Kidney capillary endothelial cell (primary cell): ENCODE measurements at regions not wholly inside any gene's neighbourhood (a gene's known extent, or its start where the extent isn't known, plus 50 kb on each side); places are given as distances from the start of the nearest gene placed in this dataset.

Experiments used
- DNase-seq: peaks from one replicate; pipeline ENCODE4 v3.0.0-alpha.2; 2018; ENCODE audit warnings: low spot score

- DNase-seq = no peak
Measured at GRCh38 chr1:115204513-115204912, 115.2 kb upstream of the TSPAN2 start.

- DNase-seq = no peak
Measured at GRCh38 chr1:115203287-115203686, 114.0 kb upstream of the TSPAN2 start.

GRCh38 chr1:115201598-115201997, 112.3 kb upstream of the TSPAN2 start:
- no peak for DNase-seq

- DNase-seq = no peak
Measured at GRCh38 chr1:115199416-115200132, 110.3 kb upstream of the TSPAN2 start.

- no peak for DNase-seq
Measured at GRCh38 chr1:115198938-115199337, 109.6 kb upstream of the TSPAN2 start.

DNA sequence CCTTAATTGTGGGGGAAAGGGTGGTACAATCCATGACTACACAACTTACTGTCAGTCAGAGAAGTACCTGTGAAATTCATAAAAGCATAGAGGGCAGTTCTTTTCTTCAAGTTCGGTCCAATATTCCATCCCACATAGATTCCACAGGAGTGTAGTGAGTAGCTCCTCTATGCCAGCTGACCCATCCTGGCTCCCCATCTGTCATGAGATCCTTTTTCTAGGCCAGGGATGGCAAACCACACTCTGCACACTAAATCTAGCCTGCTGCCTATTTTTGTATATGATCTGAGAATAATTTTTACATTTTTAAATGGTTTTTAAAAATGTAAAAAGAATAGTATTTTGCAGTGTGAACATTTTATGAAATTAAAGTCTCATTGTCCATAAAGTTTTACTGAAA, 107.0 kb upstream of the TSPAN2 start:
- DNase-seq = no peak

DNA sequence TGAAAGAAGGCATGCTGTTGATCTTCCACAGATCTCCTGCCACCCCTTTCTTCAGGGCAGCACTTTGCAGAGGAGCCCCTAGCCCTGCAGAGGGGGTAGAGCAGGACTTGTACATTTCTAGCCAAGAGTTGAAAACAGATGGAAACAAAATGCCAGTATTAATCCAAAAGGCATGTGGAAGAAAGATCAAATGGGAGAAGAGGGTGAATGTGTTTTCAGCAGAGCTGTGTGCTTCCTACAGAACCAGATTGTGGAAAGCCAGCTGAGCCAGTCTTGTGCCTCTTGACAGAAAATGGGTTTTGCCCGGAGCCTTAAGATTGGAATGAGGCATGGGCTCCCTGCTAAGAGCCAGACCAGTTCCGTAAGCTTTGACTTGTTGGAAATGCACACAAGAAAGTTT, 105.2 kb upstream of the TSPAN2 start:
- DNase-seq = no peak

DNA sequence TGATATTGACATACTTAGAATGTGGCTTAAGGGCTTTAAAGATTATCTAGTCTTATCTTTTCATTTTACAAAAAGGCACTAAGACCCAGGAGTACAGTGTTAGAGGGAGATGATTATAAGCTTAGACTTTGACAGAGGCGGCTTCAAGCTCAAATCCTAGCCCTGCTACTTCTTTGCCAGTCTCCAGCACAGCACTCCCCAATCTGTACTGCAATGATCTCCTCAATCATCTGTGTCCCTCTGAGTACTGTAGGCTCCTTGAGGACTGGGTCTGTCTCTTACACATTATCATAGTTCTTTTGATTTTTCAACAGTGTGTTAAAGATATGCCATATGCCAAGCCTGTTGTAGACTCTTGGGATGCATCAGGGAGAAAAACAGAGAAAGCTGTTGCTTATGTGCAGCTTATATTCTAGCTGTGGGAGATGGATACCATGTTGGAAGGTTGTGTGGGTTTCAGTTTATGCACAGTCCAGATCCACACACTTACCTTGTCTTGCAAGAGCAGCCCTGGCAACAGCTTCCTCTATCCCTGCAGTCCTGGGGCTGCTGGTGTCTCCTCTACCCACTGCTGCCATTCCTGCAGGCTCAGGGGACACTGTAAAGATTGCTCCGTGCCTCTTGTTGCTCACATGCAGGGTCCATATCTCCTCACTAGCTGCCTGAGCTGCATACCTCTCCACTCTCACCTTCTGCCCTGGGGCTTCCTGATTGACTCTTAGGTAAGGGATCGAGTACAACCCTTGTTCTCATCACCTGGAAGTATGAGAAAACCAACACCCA, 103.9 kb upstream of the TSPAN2 start:
- DNase-seq = no peak

DNA sequence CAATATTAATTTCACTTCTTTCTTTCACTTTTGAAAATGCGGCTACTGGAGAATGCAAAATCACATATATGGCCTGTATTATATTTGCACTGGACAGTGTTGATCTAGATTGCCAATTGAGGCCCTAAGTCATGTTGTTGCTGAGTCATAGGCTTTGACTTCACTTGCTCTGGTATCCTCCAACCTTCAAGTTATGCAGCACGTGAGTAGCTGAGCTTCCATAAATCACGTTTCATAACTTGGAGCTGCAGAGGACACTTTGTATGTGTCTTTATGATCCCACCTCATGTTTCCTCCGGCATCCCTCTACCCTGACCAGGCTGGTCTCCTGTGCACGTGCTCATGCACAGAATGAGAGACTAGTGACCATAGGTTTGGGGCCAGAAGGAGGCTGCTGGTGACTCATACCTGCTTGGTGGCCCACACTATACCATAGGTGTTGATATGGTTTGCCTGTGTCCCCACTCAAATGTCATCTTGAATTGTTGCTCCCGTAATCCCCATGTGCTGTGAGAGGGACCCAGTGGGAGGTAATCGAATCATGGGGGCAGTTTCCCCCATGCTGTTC, 103.0 kb upstream of the TSPAN2 start:
- DNase-seq = no peak

DNA sequence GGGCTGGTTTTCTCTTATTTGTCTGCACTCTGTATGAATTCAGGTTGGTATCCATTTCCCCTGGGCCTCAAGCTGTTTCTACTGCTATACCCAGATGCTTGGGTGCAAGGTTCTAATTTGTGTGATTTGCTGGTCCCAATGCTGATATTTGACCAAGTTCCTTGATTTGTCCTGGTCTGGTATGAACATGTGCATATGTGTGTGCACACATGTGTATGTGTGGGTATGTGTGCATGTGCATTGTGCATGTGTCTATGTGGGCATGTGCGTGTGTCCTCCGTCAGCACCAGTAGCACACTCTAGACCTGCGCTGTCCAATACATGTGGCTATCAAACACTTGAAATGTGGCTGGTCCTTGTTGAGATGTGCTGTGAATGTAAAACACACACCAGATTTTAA, 102.4 kb upstream of the TSPAN2 start:
- no peak for DNase-seq

GRCh38 chr1:115190540-115191170, 101.4 kb upstream of the TSPAN2 start:
- DNase-seq = no peak

DNA sequence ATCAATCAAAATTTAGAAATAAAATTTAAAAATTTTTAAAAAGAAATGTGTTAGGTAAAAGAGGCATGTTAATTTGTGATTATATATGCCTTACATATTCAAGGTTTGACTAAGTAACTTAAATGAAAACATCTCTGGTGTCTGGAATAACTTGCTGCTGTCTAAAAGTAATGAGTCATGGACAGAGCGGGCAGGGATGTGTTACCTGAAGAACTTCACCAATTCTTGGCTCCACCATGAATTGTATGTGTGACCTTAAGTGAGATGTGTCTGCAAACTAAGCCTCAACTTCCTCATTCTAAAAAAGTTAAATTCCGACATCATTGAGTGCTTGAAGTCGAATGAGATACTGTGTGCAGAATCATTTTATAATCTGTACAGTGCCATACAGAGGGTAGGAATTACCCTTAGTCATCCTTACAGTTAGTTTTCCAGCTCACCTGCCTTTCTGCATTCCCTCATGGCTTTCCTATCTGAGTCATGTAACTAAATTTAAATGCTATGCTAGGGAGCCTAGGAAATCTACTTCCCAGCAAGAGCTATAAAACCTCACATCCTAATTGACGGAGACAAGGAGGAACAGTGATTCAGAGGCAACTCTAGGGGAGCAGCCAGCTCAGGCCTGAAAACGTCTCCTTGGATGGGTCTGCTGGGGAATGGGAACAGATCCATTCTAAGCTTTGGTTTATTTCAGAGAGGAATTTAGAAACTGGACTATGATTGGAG, 100.7 kb upstream of the TSPAN2 start:
- peak; percentile 72 for DNase-seq

- DNase-seq = no peak
Measured at GRCh38 chr1:115188680-115189395, 99.5 kb upstream of the TSPAN2 start.

DNA sequence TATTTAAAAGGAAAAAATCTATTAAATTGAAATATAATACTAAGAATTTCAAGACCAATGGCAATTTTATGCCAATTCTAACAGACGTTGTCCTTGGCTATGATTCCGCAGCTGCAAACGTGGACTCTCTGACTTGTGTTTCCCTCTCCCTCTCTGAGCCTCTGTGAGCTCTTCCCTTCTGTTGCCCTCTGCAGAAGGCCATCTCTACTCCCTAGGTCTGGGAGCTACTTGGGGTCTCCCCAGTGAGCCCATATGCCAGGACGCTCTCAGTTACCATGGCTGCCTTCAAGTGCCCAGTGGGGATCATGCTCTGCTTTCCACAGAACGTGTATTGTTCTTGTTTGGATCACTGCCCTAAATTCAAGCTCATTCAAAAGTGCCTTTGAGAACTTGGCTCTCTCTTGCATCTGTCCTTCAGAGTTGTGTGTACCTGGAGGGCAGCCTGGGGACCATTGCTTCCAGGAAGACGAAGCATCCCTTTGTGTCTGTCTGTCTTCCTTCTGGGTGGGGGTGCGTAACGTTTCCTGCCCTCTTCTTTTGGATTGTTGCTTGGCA, 97.5 kb upstream of the TSPAN2 start:
- DNase-seq = no peak

DNA sequence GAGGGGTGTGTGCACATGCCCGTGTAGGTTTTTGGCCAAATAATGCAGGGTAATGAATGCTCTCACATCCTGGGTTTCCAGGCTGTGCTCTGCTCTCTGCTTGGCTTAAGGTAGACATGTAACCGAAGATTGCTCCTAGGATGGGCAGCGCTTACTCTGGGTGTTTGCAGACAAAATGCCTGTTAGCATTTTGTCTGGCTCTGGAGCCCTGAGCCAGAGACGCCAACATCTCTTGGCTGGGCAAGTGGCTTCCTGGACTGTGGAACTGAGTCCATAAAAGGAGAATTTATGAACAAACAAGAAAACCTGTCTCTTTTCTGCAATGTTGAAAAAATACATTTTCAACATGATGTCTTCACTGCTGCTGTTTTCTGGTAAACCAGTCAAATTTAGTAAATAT, 96.0 kb upstream of the TSPAN2 start:
- no peak for DNase-seq

GRCh38 chr1:115184951-115185331, 95.6 kb upstream of the TSPAN2 start:
- DNase-seq = no peak

- no peak for DNase-seq
Measured at GRCh38 chr1:115184260-115184950, 95.1 kb upstream of the TSPAN2 start.

GRCh38 chr1:115183721-115184259, 94.5 kb upstream of the TSPAN2 start:
- DNase-seq = no peak

- DNase-seq = no peak
Measured at GRCh38 chr1:115183158-115183557, 93.9 kb upstream of the TSPAN2 start.

DNA sequence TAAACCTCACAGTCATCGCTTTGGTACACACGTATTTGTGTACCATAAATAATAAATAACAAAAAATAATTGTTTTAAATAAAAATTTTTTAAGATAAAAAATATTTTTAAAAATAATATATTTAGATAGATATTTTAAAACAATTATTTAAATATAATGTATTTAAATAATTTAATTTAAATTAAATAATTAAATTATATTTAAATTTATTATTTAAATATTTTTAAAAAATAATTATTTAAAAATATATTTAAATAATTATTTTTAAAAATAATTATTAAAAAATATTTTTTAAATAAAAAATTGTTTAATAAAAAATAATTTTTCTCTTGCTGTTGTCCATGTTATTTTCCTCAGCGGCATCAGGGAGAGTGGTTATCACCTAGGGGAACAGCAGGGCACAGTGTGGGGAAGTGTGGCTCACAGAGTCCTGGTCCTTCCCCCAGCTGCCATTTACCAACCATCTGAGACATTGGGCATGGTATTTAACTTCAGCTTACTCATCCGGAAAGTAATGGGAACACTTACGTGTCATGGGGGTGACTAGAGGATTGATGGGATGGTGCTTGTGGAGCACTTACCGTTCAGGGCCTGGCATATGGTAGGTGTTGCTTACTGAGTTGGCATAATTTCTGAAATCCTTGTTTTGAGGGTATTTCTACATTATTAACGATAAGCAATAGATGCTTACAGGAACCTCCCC, 92.9 kb upstream of the TSPAN2 start:
- no peak for DNase-seq
